ENCODE measurements at regions not wholly inside any gene's neighbourhood (a gene's known extent, or its start where the extent isn't known, plus 50 kb on each side); places are given as distances from the start of the nearest gene placed in this dataset.

- H3K27ac ChIP-seq, result no peak overlapping the region
- intact Hi-C loops (cut with DNase I), result no loop called here
- WGBS, result 86% methylated on average over 3 of the region's 3 CpGs
- H3K4me1 ChIP-seq (replicated peaks), result no peaks in the 10 kb centered on the region
- H3K4me3 ChIP-seq, result no peak overlapping the region
- DNase-seq (ENCODE audit: low spot score), result no peak
- TF ChIP-seq, protein P1, sequence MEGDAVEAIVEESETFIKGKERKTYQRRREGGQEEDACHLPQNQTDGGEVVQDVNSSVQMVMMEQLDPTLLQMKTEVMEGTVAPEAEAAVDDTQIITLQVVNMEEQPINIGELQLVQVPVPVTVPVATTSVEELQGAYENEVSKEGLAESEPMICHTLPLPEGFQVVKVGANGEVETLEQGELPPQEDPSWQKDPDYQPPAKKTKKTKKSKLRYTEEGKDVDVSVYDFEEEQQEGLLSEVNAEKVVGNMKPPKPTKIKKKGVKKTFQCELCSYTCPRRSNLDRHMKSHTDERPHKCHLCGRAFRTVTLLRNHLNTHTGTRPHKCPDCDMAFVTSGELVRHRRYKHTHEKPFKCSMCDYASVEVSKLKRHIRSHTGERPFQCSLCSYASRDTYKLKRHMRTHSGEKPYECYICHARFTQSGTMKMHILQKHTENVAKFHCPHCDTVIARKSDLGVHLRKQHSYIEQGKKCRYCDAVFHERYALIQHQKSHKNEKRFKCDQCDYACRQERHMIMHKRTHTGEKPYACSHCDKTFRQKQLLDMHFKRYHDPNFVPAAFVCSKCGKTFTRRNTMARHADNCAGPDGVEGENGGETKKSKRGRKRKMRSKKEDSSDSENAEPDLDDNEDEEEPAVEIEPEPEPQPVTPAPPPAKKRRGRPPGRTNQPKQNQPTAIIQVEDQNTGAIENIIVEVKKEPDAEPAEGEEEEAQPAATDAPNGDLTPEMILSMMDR (IDR thresholded peaks at IDR 0.05), result no peak
- no peaks in the 10 kb centered on the region for H3K36me3 ChIP-seq
- H3K27me3 ChIP-seq (replicated peaks; ENCODE audit: insufficient read depth), result peaks cover 3% of the 10 kb centered on the region
- H3K9me3 ChIP-seq, result no peaks in the 10 kb centered on the region
Measured at GRCh38 chr7:69017208-69017607, 581.1 kb upstream of the AUTS2 start.

- Histone ChIP-seq H3K27ac (no peak overlapping the region), H3K4me3 (no peak overlapping the region), H3K36me3 (no peaks in the 10 kb centered on the region), H3K27me3 (replicated peaks; ENCODE audit: insufficient read depth) (peaks cover 3% of the 10 kb centered on the region), H3K9me3 (no peaks in the 10 kb centered on the region), H3K4me1 (replicated peaks) (no peaks in the 10 kb centered on the region)
- no peak for DNase-seq (ENCODE audit: low spot score)
- intact Hi-C loops (cut with DNase I), result no loop called here
- TF ChIP-seq, protein P1 (IDR thresholded peaks at IDR 0.05), result no peak
- TF ChIP-seq POLR2AphosphoS5 (IDR thresholded peaks at IDR 0.05) (no peak), POLR2A (IDR thresholded peaks at IDR 0.05) (no peak)
- WGBS, result 66% methylated on average over 3 of the region's 3 CpGs
Measured at GRCh38 chr7:69018200-69018599, 580.1 kb upstream of the AUTS2 start.

DNA sequence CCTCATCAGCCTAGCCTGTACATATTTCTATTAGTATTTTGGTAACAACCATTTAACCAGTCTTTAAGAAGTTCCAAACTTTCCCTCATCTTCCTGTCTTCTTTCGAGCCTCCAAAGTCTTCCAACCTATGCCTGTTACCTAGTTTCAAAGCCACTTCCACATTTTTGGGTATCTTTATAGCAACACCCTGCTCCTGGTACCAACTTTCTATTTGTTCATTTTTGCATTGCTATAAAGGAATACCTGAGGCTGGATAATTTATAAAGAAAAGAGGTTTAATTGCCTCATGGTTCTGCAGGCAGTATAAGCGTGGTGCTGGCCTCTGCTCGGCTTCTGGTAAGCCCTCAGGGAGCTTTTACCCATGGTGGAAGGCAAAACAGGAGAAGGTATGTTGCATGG, 578.8 kb upstream of the AUTS2 start:
- no peak for TF ChIP-seq POLR2A (IDR thresholded peaks at IDR 0.05)
- no peak for TF ChIP-seq POLR2AphosphoS5 (IDR thresholded peaks at IDR 0.05)
- TF ChIP-seq, protein P1 (IDR thresholded peaks at IDR 0.05), result no peak
- Histone ChIP-seq H3K27me3 (replicated peaks; ENCODE audit: insufficient read depth) (peaks cover 3% of the 10 kb centered on the region), H3K4me3 (no peak overlapping the region), H3K36me3 (no peaks in the 10 kb centered on the region), H3K27ac (no peak overlapping the region), H3K9me3 (no peaks in the 10 kb centered on the region), H3K4me1 (replicated peaks) (no peaks in the 10 kb centered on the region)
- intact Hi-C loops (cut with DNase I), result no loop called here
- no peak for DNase-seq (ENCODE audit: low spot score)
- 79% methylated on average over 3 of the region's 3 CpGs for WGBS

DNA sequence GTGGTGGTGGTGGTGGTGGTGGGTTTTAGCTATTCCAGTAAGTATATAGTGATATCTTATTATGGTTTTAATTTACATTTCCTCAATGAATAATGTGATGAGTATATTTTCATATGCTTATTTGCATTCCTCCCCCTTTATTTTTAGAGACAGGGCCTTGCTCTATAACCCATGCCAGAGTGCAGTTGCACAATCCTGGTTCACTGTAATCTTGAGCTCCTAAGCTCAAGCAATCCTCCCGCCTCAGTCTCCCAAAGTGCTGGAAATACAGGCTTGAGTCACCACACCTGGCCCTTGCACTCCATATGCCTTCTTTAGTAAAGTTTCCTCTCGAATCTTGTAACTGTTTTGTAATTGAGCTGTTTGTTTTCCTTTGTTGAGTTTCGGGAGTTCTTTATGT, 577.7 kb upstream of the AUTS2 start:
- intact Hi-C loops (cut with DNase I), result no loop called here
- no peaks in the 10 kb centered on the region for H3K9me3 ChIP-seq
- TF ChIP-seq, protein P1 (IDR thresholded peaks at IDR 0.05), result no peak
- TF ChIP-seq POLR2A (IDR thresholded peaks at IDR 0.05) (no peak), POLR2AphosphoS5 (IDR thresholded peaks at IDR 0.05) (no peak)
- no peak for DNase-seq (ENCODE audit: low spot score)
- peaks cover 3% of the 10 kb centered on the region for H3K27me3 ChIP-seq (replicated peaks; ENCODE audit: insufficient read depth)
- 27% methylated on average over 3 of the region's 3 CpGs for whole genome bisulfite sequencing
- H3K27ac ChIP-seq, result no peak overlapping the region
- H3K4me3 ChIP-seq, result no peak overlapping the region
- H3K4me1 ChIP-seq (replicated peaks), result no peaks in the 10 kb centered on the region
- no peaks in the 10 kb centered on the region for H3K36me3 ChIP-seq

DNA sequence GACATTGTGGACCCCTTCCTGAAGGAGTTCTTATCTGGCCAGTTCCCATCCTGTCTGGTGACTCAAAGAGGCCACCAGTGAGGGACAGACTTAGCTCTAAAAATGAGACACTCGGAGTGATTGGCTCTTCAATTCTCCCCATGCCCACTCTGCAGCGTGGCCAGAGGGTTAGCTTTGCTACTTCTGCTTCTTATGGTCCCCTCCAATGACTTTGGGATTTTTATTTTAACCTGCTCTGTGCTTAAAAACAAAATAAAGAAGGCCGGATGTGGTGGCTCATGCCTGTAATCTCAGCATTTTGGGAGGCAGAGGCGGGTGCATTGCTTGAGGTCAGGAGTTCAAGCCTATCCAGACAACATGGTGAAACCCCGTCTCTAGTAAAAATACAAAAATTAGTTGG, 573.0 kb upstream of the AUTS2 start:
- Histone ChIP-seq H3K36me3 (no peaks in the 10 kb centered on the region), H3K9me3 (no peaks in the 10 kb centered on the region), H3K4me1 (replicated peaks) (no peaks in the 10 kb centered on the region), H3K27me3 (replicated peaks; ENCODE audit: insufficient read depth) (no peaks in the 10 kb centered on the region), H3K27ac (no peak overlapping the region), H3K4me3 (no peak overlapping the region)
- 80% methylated on average over 5 of the region's 5 CpGs for WGBS
- no peak for DNase-seq (ENCODE audit: low spot score)
- intact Hi-C loops (cut with DNase I), result no loop called here
- TF ChIP-seq, protein P1 (IDR thresholded peaks at IDR 0.05), result no peak
- no peak for TF ChIP-seq POLR2AphosphoS5 (IDR thresholded peaks at IDR 0.05)
- TF ChIP-seq POLR2A (IDR thresholded peaks at IDR 0.05), result no peak
